ENCODE measurements at regions not wholly inside any gene's neighbourhood (a gene's known extent, or its start where the extent isn't known, plus 50 kb on each side); places are given as distances from the start of the nearest gene placed in this dataset.

- intact Hi-C loops (cut with DNase I): no loop called here
- no peaks in the 10 kb centered on the region for H3K36me3 ChIP-seq (ENCODE audit: control insufficient read depth in 2 of 3, insufficient read depth in 3 of 3, low read length in 3 of 3)
- TF ChIP-seq CTCF (IDR thresholded peaks at IDR 0.05; ENCODE audit: borderline replicate concordance, extremely low read depth, insufficient read depth): no peak
- DNase-seq: no peak
- no peaks in the 10 kb centered on the region for H3K9me3 ChIP-seq (ENCODE audit: control insufficient read depth in 2 of 3, insufficient read depth in 1 of 3, low read length in 3 of 3)
- H3K27ac ChIP-seq (ENCODE audit: low read depth in 2 of 2, low read length in 2 of 2): no peak overlapping the region
- H3K27me3 ChIP-seq (ENCODE audit: control insufficient read depth, insufficient read depth, low read length): no peaks in the 10 kb centered on the region
- no peak overlapping the region for H3K4me3 ChIP-seq (ENCODE audit: low read length in 3 of 3)
- no peak overlapping the region for H3K9ac ChIP-seq (ENCODE audit: low read length in 3 of 3)
- no peaks in the 10 kb centered on the region for H3K4me1 ChIP-seq (ENCODE audit: control insufficient read depth in 2 of 3, insufficient read depth in 2 of 3, low read depth in 1 of 3, low read length in 3 of 3)
- no peak for FAIRE-seq
These were observed 55.9 kb downstream of the BHLHE40 start for GRCh38 chr3:5035113-5035512.

- no peak overlapping the region for H3K27ac ChIP-seq (ENCODE audit: low read depth in 2 of 2, low read length in 2 of 2)
- TF ChIP-seq CTCF (IDR thresholded peaks at IDR 0.05; ENCODE audit: borderline replicate concordance, extremely low read depth, insufficient read depth): no peak
These were observed 56.6 kb downstream of the BHLHE40 start for GRCh38 chr3:5035692-5036391.

GRCh38 chr3:5036392-5036766, 57.1 kb downstream of the BHLHE40 start:
- Histone ChIP-seq H3K4me1 (ENCODE audit: control insufficient read depth in 2 of 3, insufficient read depth in 2 of 3, low read depth in 1 of 3, low read length in 3 of 3) (no peaks in the 10 kb centered on the region), H3K27ac (ENCODE audit: low read depth in 2 of 2, low read length in 2 of 2) (no peak overlapping the region), H3K27me3 (ENCODE audit: control insufficient read depth, insufficient read depth, low read length) (no peaks in the 10 kb centered on the region), H3K9me3 (ENCODE audit: control insufficient read depth in 2 of 3, insufficient read depth in 1 of 3, low read length in 3 of 3) (no peaks in the 10 kb centered on the region), H3K9ac (ENCODE audit: low read length in 3 of 3) (no peak overlapping the region), H3K4me3 (ENCODE audit: low read length in 3 of 3) (no peak overlapping the region), H3K36me3 (ENCODE audit: control insufficient read depth in 2 of 3, insufficient read depth in 3 of 3, low read length in 3 of 3) (no peaks in the 10 kb centered on the region)
- TF ChIP-seq CTCF (IDR thresholded peaks at IDR 0.05; ENCODE audit: borderline replicate concordance, extremely low read depth, insufficient read depth): no peak
- FAIRE-seq (no peak), DNase-seq (no peak)
- intact Hi-C loops (cut with DNase I): no loop called here

More at GRCh38 chr3:5035692-5036391, 56.6 kb downstream of the BHLHE40 start:
- no peaks in the 10 kb centered on the region for H3K4me1 ChIP-seq (ENCODE audit: control insufficient read depth in 2 of 3, insufficient read depth in 2 of 3, low read depth in 1 of 3, low read length in 3 of 3)
- DNase-seq: no peak
- H3K4me3 ChIP-seq (ENCODE audit: low read length in 3 of 3): no peak overlapping the region
- intact Hi-C loops (cut with DNase I): no loop called here
- no peak for FAIRE-seq
- no peaks in the 10 kb centered on the region for H3K27me3 ChIP-seq (ENCODE audit: control insufficient read depth, insufficient read depth, low read length)
- H3K36me3 ChIP-seq (ENCODE audit: control insufficient read depth in 2 of 3, insufficient read depth in 3 of 3, low read length in 3 of 3): no peaks in the 10 kb centered on the region
- no peak overlapping the region for H3K9ac ChIP-seq (ENCODE audit: low read length in 3 of 3)
- no peaks in the 10 kb centered on the region for H3K9me3 ChIP-seq (ENCODE audit: control insufficient read depth in 2 of 3, insufficient read depth in 1 of 3, low read length in 3 of 3)

GRCh38 chr3:5036858-5037257, 57.6 kb downstream of the BHLHE40 start:
- Histone ChIP-seq H3K9me3 (ENCODE audit: control insufficient read depth in 2 of 3, insufficient read depth in 1 of 3, low read length in 3 of 3) (no peaks in the 10 kb centered on the region), H3K9ac (ENCODE audit: low read length in 3 of 3) (no peak overlapping the region), H3K4me1 (ENCODE audit: control insufficient read depth in 2 of 3, insufficient read depth in 2 of 3, low read depth in 1 of 3, low read length in 3 of 3) (no peaks in the 10 kb centered on the region), H3K27ac (ENCODE audit: low read depth in 2 of 2, low read length in 2 of 2) (no peak overlapping the region), H3K36me3 (ENCODE audit: control insufficient read depth in 2 of 3, insufficient read depth in 3 of 3, low read length in 3 of 3) (no peaks in the 10 kb centered on the region), H3K27me3 (ENCODE audit: control insufficient read depth, insufficient read depth, low read length) (no peaks in the 10 kb centered on the region), H3K4me3 (ENCODE audit: low read length in 3 of 3) (no peak overlapping the region)
- intact Hi-C loops (cut with DNase I): no loop called here
- TF ChIP-seq CTCF (IDR thresholded peaks at IDR 0.05; ENCODE audit: borderline replicate concordance, extremely low read depth, insufficient read depth): no peak
- FAIRE-seq (no peak), DNase-seq (no peak)

All from kidney (tissue), 13 donors.